BLaER1 treated with 17β-estradiol and CSF1 and Interleukin-3, amounts not matched to agents 10 nM and 100 nM (cell line): ENCODE measurements at regions not wholly inside any gene's neighbourhood (a gene's known extent, or its start where the extent isn't known, plus 50 kb on each side); places are given as distances from the start of the nearest gene placed in this dataset.
A peak's percentile ranks its signal among the peaks of the same experiment; 100 is the strongest.

ENCODE experiments used
- H3K27ac ChIP-seq, 11 experiments: shearing (Covaris generic); formaldehyde crosslinking; 2 replicates each; pipeline ENCODE4 v1.8.1; 2022
- H3K27me3 ChIP-seq, 11 experiments: shearing (Covaris generic); formaldehyde crosslinking; 2 replicates each; pipeline ENCODE4 v1.8.1; 2022
- H3K36me3 ChIP-seq, 11 experiments: shearing (Covaris generic); formaldehyde crosslinking; 2 replicates each; pipeline ENCODE4 v1.8.1; 2022
- H3K4me1 ChIP-seq, 10 experiments: shearing (Covaris generic); formaldehyde crosslinking; 2 replicates each; pipeline ENCODE4 v1.8.1; 2022
- H3K4me2 ChIP-seq, 11 experiments: shearing (Covaris generic); formaldehyde crosslinking; 2 replicates each; pipeline ENCODE4 v1.8.1; 2022
- H3K4me3 ChIP-seq, 10 experiments: shearing (Covaris generic); formaldehyde crosslinking; 2 replicates each; pipeline ENCODE4 v1.8.1; 2022
- H3K9ac ChIP-seq, 11 experiments: shearing (Covaris generic); formaldehyde crosslinking; 2 replicates each; pipeline ENCODE4 v1.8.1; 2022
- H3K9me3 ChIP-seq, 11 experiments: shearing (Covaris generic); formaldehyde crosslinking; replicated peaks in 1 of 11; 2 replicates each; pipeline ENCODE4 v1.8.1; 2022
- H4K20me1 ChIP-seq, 11 experiments: shearing (Covaris generic); formaldehyde crosslinking; 2 replicates each; pipeline ENCODE4 v1.8.1; 2022
- Cebpa-rat ChIP-seq, 11 experiments: shearing (Covaris generic); IDR thresholded peaks; 2 replicates each; pipeline ENCODE4 v1.8.1; 2022

DNA sequence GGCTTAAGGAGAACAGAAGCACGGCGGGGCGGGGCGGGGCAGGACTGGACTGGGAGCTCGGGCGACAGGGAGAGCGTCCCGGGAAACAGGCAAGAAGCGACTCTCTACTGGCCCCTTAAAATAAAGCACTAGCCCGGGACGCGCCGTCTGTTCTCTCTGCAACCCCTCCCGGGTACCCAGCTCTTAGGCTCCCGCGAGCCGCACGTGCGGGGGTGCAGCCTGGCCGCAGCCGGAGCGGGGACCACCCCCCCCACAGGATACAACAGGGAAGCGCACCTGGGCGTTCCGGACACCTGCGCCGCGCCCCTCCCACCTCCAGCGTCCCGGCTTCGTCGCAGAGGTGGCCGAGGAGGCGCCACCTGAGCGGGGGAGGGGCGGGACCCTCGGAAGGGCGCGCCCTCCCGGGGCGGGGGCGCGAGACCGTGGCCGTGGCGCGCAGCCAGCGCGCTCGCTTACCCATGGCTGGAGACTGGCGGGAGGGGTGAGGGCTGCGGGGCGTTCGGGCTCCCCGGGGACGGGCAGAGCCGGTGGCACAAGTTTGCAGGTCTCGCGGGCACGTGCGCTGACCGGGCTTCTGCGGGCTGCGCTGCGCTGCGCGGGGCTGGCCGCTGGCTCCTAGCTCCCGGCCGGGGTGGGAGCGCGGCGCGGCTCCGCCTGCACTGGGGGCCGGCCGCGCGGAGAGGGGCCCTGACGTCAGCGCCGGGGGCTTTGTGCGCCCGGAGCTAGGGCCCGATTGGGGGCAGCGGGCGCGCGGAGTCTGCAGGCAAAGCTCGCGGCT is 91.5 kb downstream of the GEMIN8 start:
- H3K9me3 ChIP-seq, result peaks cover 0 to 20% (median 0%) of the 10 kb centered on the region in 11 experiments; a peak in 7 of 22 replicates
- peak overlapping the region in 10 of 11 experiments; percentile 5 to 61 (median 54); a peak in 17 of 22 replicates for H3K27ac ChIP-seq
- 0 out of 22 replicates have a peak, but pooled peaks cover 0 to 12% (median 0%) of the 10 kb centered on the region in 11 experiments for H4K20me1 ChIP-seq
- H3K4me1 ChIP-seq, result peaks cover 0 to 20% (median 2%) of the 10 kb centered on the region in 10 experiments; a peak in 6 of 20 replicates
- no peaks in the 10 kb centered on the region; a peak in 1 of 22 replicates for H3K36me3 ChIP-seq
- H3K4me3 ChIP-seq, result peak overlapping the region; percentile 53 to 74 (median 66)
- peak overlapping the region; percentile 74 to 92 (median 86) for H3K4me2 ChIP-seq
- H3K27me3 ChIP-seq, result peaks cover 96 to 100% (median 100%) of the 10 kb centered on the region in 11 experiments
- H3K9ac ChIP-seq, result peak overlapping the region; percentile 60 to 79 (median 67); a peak in 21 of 22 replicates
- no peak for TF ChIP-seq Cebpa-rat (IDR thresholded peaks at IDR 0.05)

DNA sequence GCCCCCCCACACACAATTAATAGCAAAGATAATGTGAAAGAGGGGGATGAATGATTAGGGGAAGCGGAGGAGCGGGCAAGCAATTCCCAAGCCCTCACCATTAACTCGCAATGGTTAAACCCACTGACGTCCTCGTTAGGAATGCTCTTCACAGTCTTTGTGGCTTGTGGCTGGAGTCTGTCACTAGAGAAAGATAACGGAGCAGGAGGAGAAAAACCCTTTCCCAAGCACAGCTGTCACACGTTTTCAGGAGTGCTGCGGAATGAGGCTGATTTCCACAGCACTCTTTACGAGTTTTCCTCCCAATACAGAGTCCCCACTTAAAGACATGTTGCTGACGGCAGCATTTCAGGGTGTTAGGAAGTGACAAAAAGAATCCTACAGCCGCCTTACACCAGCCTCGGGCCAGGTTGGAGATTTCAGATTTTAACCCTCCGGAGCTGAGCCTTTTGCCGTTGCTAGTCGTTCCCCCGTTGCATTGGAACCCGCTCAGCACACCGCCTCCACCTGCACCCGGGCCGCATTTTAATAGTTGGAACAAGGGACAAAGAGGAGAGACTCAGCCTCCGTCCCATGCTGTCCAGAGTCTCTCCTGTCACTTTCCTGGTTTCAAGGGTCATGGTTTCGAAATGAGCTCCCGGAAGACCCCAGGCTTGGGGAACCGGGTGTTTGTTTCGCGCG is 92.2 kb downstream of the GEMIN8 start:
- H3K27me3 ChIP-seq, result peaks cover 98 to 100% (median 100%) of the 10 kb centered on the region in 11 experiments
- peaks cover 0 to 20% (median 0%) of the 10 kb centered on the region in 11 experiments; a peak in 7 of 22 replicates for H3K9me3 ChIP-seq
- peaks cover 0 to 23% (median 3%) of the 10 kb centered on the region in 10 experiments; a peak in 12 of 20 replicates for H3K4me1 ChIP-seq
- H3K27ac ChIP-seq, result peak overlapping the region in 8 of 11 experiments; percentile 42 to 61 (median 58); a peak in 11 of 22 replicates
- no peaks in the 10 kb centered on the region; a peak in 1 of 22 replicates for H3K36me3 ChIP-seq
- TF ChIP-seq Cebpa-rat (IDR thresholded peaks at IDR 0.05), result no peak
- H4K20me1 ChIP-seq, result 0 out of 22 replicates have a peak, but pooled peaks cover 0 to 12% (median 0%) of the 10 kb centered on the region in 11 experiments
- H3K4me3 ChIP-seq, result peak overlapping the region; percentile 53 to 74 (median 66)
- H3K4me2 ChIP-seq, result peak overlapping the region; percentile 74 to 92 (median 86)
- H3K9ac ChIP-seq, result peak overlapping the region; percentile 60 to 79 (median 67); a peak in 21 of 22 replicates

GRCh38 chrX:13936521-13937225 is 93.0 kb downstream of the GEMIN8 start:
- Histone ChIP-seq H3K4me1 (peaks cover 0 to 31% (median 9%) of the 10 kb centered on the region in 10 experiments; a peak in 14 of 20 replicates), H3K36me3 (no peaks in the 10 kb centered on the region; a peak in 1 of 22 replicates), H3K9ac (no peak overlapping the region), H3K27ac (no peak overlapping the region), H3K9me3 (peaks cover 0 to 20% (median 0%) of the 10 kb centered on the region in 11 experiments; a peak in 7 of 22 replicates), H3K4me2 (peak overlapping the region in 5 of 11 experiments; percentile 74 to 86 (median 77); a peak in 9 of 22 replicates), H3K4me3 (no peak overlapping the region), H3K27me3 (peaks cover 98 to 100% (median 100%) of the 10 kb centered on the region in 11 experiments), H4K20me1 (0 out of 22 replicates have a peak, but pooled peaks cover 0 to 12% (median 0%) of the 10 kb centered on the region in 11 experiments)
- no peak for TF ChIP-seq Cebpa-rat (IDR thresholded peaks at IDR 0.05)

- Histone ChIP-seq H3K36me3 (no peaks in the 10 kb centered on the region; a peak in 1 of 22 replicates), H3K27me3 (peaks cover 93 to 100% (median 97%) of the 10 kb centered on the region in 11 experiments), H3K4me1 (peaks cover 0 to 29% (median 10%) of the 10 kb centered on the region in 10 experiments; a peak in 14 of 20 replicates), H3K9me3 (peaks cover 0 to 27% (median 5%) of the 10 kb centered on the region in 11 experiments; a peak in 7 of 22 replicates), H3K4me2 (no peak overlapping the region), H3K4me3 (no peak overlapping the region), H3K9ac (no peak overlapping the region), H3K27ac (no peak overlapping the region), H4K20me1 (0 out of 22 replicates have a peak, but pooled peaks cover 0 to 12% (median 0%) of the 10 kb centered on the region in 11 experiments)
- TF ChIP-seq Cebpa-rat (IDR thresholded peaks at IDR 0.05), result no peak
These were observed 95.0 kb downstream of the GEMIN8 start for GRCh38 chrX:13934731-13935130.

DNA sequence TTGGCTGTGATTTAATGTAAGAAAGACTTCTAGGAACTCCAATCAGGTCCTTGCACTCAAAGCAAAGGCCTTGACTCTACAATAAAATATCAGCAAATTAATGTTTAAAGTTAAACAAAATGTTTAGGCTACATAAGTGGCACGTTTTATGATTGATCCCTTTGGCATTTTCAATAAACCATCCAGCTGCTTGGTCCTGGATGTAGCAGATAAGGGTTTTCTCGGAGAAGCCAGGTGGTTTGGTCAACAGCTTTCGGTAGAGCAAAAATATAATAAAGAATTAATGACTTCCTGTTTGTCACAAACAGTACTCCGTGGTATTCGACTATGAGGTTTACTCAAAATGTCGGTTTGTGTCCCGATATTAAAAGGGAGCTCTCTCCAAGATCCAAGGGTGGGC is 95.8 kb downstream of the GEMIN8 start:
- TF ChIP-seq Cebpa-rat (IDR thresholded peaks at IDR 0.05), result no peak
- H3K4me2 ChIP-seq, result no peak overlapping the region

GRCh38 chrX:13933352-13933751 is 96.3 kb downstream of the GEMIN8 start:
- Histone ChIP-seq H3K4me3 (no peak overlapping the region), H4K20me1 (0 out of 22 replicates have a peak, but pooled peaks cover 0 to 8% (median 0%) of the 10 kb centered on the region in 11 experiments), H3K36me3 (no peaks in the 10 kb centered on the region; a peak in 1 of 22 replicates), H3K4me2 (no peak overlapping the region), H3K27me3 (peaks cover 93 to 100% (median 97%) of the 10 kb centered on the region in 11 experiments), H3K27ac (no peak overlapping the region), H3K9ac (no peak overlapping the region), H3K9me3 (peaks cover 0 to 24% (median 2%) of the 10 kb centered on the region in 11 experiments; a peak in 6 of 22 replicates), H3K4me1 (peaks cover 0 to 27% (median 10%) of the 10 kb centered on the region in 10 experiments; a peak in 14 of 20 replicates)
- no peak for TF ChIP-seq Cebpa-rat (IDR thresholded peaks at IDR 0.05)

More for the DNA sequence above, 95.8 kb downstream of the GEMIN8 start:
- H3K36me3 ChIP-seq, result no peaks in the 10 kb centered on the region; a peak in 1 of 22 replicates
- H3K4me1 ChIP-seq, result peaks cover 0 to 27% (median 10%) of the 10 kb centered on the region in 10 experiments; a peak in 14 of 20 replicates
- 0 out of 22 replicates have a peak, but pooled peaks cover 0 to 12% (median 0%) of the 10 kb centered on the region in 11 experiments for H4K20me1 ChIP-seq
- no peak overlapping the region for H3K9ac ChIP-seq
- no peak overlapping the region for H3K27ac ChIP-seq
- H3K27me3 ChIP-seq, result peaks cover 93 to 100% (median 97%) of the 10 kb centered on the region in 11 experiments
- H3K4me3 ChIP-seq, result no peak overlapping the region
- peaks cover 0 to 27% (median 5%) of the 10 kb centered on the region in 11 experiments; a peak in 8 of 22 replicates for H3K9me3 ChIP-seq

DNA sequence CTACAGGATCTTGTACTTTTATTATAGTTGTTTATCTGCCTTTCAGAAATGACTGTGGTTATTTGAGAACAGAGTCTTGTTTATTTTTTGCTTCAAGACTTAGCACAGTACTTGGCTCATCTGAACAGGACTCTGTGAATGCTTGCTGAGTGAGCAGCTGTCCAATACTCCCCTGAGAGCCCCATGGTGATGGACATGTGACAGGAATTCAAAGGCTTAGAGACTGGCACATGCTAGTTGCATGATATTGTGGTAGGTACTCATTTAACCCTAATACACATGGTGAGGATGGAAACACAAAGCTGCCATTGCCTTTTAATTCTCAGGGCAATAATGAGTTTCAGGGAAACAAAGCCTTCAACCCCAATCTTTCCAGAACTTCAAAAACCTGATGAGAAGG is 97.3 kb downstream of the GEMIN8 start:
- H3K36me3 ChIP-seq, result no peaks in the 10 kb centered on the region; a peak in 1 of 22 replicates
- H3K4me1 ChIP-seq, result peaks cover 0 to 27% (median 10%) of the 10 kb centered on the region in 10 experiments; a peak in 14 of 20 replicates
- H3K9ac ChIP-seq, result no peak overlapping the region
- no peak overlapping the region for H3K4me3 ChIP-seq
- peak overlapping the region in 7 of 11 experiments; percentile 15 to 56 (median 44); a peak in 12 of 22 replicates for H3K4me2 ChIP-seq
- 0 out of 22 replicates have a peak overlapping the region, but pooled peaks of 1 of the 11 experiments have one; percentile 8 for H3K27ac ChIP-seq
- H3K27me3 ChIP-seq, result peaks cover 93 to 100% (median 97%) of the 10 kb centered on the region in 11 experiments
- 0 out of 22 replicates have a peak, but pooled peaks cover 0 to 5% (median 0%) of the 10 kb centered on the region in 11 experiments for H4K20me1 ChIP-seq
- no peak for TF ChIP-seq Cebpa-rat (IDR thresholded peaks at IDR 0.05)
- H3K9me3 ChIP-seq, result peaks cover 0 to 14% (median 0%) of the 10 kb centered on the region in 11 experiments; a peak in 2 of 22 replicates
